ENCODE measurements at regions not wholly inside any gene's neighbourhood (a gene's known extent, or its start where the extent isn't known, plus 50 kb on each side); places are given as distances from the start of the nearest gene placed in this dataset.
"Not testable (repeated sequence)": the region's sequence is repeated elsewhere in the genome, so short reads cannot be mapped to it uniquely, and the experiment has no call there.

DNA sequence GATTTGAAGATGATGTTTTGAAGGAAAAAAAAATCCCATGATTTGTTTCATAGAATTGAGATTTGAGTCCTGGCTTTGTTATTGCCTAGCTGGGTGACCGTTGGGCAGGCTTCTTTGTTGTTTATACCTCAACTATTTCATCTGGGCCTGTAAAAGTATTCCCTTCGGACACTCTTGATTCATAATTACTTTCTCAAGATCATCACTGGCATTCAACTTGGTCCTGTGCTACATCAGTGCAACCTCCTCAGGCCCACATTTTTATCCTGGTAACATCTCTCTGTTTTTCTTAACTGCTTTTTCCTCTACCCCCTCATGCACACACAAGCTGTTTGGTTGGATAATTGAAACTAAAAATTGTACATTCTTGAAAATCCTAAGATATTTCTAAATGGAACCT, 67.5 kb upstream of the P3H2 start:
- no peak for DNase-seq

DNA sequence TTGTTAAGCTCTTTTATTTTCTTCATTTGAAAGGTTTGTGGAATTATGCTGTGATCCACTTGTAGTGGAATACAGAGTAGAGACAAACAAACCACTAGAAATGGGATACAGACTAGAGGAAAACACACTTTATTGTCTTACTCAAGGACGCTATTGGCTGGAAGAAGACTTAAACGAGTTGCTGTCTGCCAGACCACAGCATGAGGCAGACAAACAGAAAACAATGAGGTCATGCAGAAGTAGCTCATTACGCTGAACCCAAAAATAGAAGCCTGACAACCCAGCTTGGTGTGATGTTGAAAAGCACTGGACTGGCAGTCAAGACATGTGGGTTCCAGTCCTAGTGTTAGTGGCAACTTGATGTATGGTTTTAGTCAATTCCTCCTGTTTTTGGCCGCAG, 62.4 kb upstream of the P3H2 start:
- DNase-seq: no peak

DNA sequence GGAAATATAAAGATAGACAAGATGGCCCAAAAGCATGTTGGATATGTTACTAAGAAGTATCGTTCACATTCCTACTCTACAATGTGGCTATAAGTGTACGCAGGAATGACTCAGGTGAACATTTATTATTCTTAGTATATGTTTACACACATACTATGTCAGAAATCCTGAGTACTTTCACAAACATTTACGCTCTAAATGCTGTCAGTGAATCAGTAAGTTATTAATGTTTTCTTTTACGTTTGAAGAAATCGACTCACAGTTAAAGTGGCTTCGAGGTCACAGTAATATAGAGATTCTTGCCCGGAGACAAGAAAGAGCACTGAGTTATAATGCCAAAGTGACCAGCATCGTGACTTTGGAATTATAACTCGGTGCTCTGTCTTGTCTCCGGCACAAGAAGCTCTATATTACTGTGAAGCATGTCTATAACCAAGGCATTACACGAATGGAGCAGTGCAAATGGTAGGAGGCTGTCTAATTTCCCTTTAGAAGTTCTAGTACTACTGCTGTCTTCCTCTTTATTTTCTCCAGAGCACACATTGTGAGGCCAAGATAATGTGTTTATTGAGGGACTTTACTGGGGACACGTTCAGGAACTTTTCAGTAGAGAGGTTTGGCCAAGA, 61.8 kb upstream of the P3H2 start:
- no peak for DNase-seq

DNA sequence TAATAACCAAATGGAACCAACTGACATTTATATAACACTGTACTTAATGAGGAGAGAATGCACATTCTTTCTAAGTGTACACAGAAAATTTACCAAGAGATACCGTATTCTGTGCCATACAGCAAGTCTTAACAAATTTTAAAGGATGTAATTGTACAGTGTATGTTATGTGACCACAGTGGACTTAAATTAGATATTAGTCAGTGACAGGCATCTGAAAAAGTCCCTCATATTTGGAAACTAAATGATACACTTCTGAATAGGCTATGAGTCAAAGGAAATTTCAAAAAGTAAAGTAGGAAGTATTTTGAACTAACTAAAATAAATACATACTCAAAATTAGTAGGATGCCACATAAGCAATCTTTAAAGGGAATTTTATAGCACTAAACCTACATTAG, 59.6 kb upstream of the P3H2 start:
- no peak for DNase-seq

DNA sequence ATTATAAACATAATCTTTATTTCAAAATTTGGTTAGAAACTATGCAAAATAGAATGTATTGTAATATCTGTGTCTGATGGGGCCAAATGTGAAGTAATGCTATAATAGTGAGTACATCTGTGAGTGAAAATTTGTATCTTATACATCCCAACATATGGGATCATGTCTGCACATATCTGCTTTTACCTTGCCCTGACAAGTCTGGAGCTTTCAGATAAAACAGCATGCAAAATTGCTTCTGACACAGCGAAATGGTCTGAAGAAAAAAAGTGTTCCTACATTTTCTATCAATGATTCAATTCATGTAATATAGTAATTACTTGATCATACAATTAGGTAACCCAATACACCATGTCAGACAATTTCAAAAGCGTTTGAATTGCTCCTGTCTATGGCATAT, 58.1 kb upstream of the P3H2 start:
- DNase-seq: no peak

DNA sequence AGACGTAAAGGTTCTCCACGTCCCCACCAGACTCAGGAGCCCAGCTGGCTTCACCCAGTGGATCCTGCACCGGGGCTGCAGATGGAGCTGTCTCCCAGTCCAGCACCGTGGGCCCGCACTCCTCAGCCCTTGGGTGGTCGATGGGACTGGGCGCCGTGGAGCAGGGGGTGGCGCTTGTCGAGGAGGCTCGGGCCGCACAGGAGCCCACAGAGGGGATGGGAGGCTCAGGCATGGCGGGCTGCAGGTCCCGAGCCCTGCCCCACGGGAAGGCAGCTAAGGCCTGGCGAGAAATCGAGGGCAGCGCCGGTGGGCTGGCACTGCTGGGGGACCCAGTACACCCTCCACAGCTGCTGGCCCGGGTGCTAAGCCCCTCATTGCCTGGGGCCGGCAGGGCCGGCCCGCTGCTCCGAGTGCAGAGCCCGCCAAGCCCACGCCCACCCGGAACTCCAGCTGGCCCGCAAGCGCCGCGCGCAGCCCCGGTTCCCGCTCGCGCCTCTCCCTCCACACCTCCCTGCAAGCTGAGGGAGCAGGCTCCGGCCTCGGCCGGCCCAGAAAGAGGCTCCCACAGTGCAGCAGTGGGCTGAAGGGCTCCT, 56.3 kb upstream of the P3H2 start:
- not testable (repeated sequence) for DNase-seq

DNA sequence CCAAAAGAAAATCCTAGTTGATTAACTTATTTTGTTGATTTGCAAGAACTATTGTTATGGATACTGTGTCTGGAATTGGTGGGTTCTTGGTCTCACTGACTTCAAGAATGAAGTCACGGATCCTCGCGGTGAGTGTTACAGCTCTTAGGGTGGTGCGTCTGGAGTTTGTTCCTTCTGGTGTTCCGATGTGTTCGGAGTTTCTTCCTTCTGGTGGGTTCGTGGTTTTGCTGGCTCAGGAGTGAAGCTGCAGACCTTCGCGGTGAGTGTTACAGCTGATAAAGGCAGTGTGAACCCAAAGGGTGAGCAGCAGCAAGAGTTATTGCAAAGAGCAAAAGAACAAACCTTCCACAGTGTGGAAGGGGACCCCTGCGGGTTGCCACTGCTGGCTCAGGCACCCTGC, 55.4 kb upstream of the P3H2 start:
- not testable (repeated sequence) for DNase-seq

DNA sequence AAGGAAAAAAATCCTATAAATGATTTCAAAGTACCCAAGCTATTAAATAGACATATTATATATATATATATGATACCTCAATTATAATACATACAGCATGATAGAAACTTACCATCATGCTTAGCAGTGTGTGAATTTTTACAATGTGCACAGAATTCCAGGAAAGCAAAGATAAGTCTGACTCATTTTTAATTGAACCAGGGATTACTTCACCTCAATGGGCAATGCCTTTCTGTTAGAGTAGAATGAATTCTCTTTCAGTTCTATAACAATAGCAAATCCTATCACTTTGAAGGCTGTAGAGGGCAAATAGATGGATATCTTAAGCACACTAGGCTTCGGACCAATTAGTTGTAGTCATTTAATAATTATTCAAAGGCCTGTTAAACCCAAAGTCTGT, 54.8 kb upstream of the P3H2 start:
- DNase-seq: no peak

DNA sequence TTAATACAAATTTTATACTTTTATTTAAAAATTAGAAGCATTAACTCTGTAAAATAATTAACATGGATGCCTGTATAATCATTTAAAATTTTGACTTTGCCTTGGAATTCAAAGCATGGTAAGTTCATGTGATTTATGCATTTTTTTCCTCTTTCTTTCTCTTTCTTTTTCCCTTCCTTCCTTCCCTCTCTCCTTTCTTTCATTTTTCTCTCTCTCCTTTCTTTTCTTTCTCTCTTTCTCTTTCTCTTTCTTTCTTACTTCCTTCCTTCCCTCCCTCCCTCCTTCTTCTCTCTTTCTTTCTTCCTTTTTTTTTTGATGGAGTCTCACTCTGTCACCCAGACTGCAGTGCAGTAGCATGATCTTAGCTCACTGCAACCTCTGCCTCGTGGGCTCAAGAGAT, 53.8 kb upstream of the P3H2 start:
- no peak for DNase-seq

DNA sequence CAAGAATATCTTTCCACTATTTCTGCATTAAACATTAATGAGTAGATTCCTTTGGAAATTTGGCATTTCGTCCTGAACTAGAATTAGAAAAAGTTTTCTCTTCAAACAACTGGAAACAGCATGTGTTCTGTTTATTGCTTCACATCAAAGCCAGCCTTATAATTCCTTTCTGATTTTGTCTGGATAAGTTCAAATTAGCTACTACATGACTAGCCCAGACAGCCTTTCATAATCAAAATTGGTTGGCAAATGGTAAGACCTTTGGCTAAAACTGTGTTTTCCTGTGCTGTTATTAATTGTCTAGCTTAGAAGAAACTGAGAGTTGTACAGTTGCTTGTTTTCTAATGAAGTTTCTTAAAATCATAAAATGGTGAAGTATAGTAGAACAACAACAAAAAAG, 52.7 kb upstream of the P3H2 start:
- DNase-seq: no peak

DNA sequence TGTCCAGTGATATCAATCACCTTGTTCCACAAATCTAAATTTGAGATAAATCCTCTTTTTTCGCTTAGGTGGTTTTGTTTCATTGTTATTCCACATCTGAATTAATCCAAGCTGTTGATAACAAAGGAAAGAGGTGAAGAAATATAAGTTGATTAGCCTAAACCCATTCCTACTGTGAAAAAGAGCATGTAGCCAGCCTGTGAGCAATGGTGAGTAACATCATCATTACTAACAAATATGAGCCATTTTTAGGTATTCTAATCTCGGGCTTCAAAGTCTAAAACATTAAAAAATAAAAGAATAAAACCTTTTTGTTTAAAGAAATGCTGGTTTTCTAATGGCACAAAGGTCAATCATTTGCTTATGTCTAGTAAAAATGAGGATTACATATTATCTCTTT, 52.1 kb upstream of the P3H2 start:
- DNase-seq: no peak

Data from NCI-H1694 (cell line).